GM12875 (cell line): ENCODE measurements at regions not wholly inside any gene's neighbourhood (a gene's known extent, or its start where the extent isn't known, plus 50 kb on each side); places are given as distances from the start of the nearest gene placed in this dataset.

Experiments
- H3K4me3 ChIP-seq: one replicate; pipeline ENCODE4 v1.5.1; 2011; ENCODE audit warnings: low read depth, low read length, control low read depth
- CTCF ChIP-seq: IDR thresholded peaks from 2 replicates; pipeline ENCODE4 v1.5.1; 2011; ENCODE audit warnings: low read depth, mild to moderate bottlenecking, control low read depth, inconsistent platforms, low read length, moderate library complexity, borderline replicate concordance; ENCODE audit not compliant: insufficient read depth

GRCh38 chr4:168019019-168019651, 73.2 kb upstream of the ANXA10 start:
- no peak for TF ChIP-seq CTCF
- H3K4me3 ChIP-seq = no peak overlapping the region

GRCh38 chr4:168019921-168020320, 72.4 kb upstream of the ANXA10 start:
- no peak overlapping the region for H3K4me3 ChIP-seq
- no peak for TF ChIP-seq CTCF

DNA sequence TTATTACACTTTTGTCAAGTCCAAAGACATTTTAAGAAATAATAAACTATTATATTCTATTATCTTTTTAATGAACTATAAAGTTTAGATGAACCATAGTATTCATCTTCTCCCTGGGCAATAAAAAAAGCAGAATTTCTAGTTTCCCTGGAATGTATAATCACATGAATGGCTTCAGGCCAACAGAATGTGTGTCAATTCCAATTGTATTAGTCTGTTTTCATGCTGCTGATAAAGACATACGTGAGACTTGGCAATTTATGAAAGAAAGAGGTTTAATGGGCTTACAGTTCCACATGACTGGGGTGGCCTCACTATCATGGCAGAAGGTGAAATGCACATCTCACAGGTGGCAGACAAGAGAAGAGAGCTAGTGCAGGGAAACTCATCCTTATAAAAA, 70.7 kb upstream of the ANXA10 start:
- no peak overlapping the region for H3K4me3 ChIP-seq
- TF ChIP-seq CTCF = no peak

- TF ChIP-seq CTCF = no peak
- no peak overlapping the region for H3K4me3 ChIP-seq
Measured at GRCh38 chr4:168028568-168028967, 63.8 kb upstream of the ANXA10 start.

GRCh38 chr4:168028970-168029597, 63.3 kb upstream of the ANXA10 start:
- H3K4me3 ChIP-seq = no peak overlapping the region
- TF ChIP-seq CTCF = no peak

DNA sequence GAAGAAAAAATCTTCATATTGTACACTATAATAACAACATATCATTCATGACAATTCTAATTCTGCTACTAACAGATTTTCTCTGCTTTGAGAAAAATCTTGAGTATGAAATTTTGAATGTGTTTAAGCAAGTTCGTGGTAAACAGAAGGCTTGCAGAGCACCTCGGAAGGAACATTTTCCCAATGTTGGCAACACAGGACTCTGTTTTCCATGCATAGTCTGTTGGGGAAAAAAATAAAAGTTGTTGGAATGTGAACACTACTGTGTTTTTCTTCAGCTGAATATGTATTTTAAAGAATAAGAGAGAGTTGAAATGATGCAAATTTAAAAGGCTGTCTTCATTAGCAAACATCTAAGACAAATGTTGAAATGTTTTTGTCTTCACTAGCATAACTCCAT, 54.7 kb upstream of the ANXA10 start:
- no peak for TF ChIP-seq CTCF
- H3K4me3 ChIP-seq = no peak overlapping the region

GRCh38 chr4:168039593-168039992, 52.7 kb upstream of the ANXA10 start:
- no peak overlapping the region for H3K4me3 ChIP-seq
- no peak for TF ChIP-seq CTCF
